Suppressor macrophage (primary cell): ENCODE measurements at regions not wholly inside any gene's neighbourhood (a gene's known extent, or its start where the extent isn't known, plus 50 kb on each side); places are given as distances from the start of the nearest gene placed in this dataset.
"Not testable (repeated sequence)": the region's sequence is repeated elsewhere in the genome, so short reads cannot be mapped to it uniquely, and the experiment has no call there.

Experiments used
- DNase-seq, 4 experiments: peaks; one replicate each; pipeline ENCODE4 v3.0.0-alpha.2; 2020 to 2022

- DNase-seq, result no peak
These were observed 74.9 kb downstream of the ANKEF1 start for GRCh38 chr20:10109641-10110040.

DNA sequence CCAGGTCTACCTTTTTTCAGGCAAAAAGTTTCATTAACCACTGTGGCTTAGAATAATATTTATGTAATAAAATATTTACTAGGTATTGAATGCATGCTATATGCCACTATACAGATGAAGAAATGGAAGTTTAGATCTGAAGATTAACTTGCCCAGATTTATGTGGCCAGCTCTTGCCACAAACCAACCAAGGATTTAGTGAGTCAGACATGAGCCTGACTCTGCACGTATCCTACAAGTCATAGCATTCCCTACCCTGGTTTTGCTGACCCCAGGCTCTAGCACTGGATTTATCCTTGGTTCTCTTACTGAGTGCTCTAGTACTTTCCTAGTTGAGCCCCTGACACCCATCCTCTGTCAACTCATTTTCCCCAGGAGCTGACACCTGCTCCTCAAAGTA is 75.4 kb downstream of the ANKEF1 start:
- no peak for DNase-seq

DNA sequence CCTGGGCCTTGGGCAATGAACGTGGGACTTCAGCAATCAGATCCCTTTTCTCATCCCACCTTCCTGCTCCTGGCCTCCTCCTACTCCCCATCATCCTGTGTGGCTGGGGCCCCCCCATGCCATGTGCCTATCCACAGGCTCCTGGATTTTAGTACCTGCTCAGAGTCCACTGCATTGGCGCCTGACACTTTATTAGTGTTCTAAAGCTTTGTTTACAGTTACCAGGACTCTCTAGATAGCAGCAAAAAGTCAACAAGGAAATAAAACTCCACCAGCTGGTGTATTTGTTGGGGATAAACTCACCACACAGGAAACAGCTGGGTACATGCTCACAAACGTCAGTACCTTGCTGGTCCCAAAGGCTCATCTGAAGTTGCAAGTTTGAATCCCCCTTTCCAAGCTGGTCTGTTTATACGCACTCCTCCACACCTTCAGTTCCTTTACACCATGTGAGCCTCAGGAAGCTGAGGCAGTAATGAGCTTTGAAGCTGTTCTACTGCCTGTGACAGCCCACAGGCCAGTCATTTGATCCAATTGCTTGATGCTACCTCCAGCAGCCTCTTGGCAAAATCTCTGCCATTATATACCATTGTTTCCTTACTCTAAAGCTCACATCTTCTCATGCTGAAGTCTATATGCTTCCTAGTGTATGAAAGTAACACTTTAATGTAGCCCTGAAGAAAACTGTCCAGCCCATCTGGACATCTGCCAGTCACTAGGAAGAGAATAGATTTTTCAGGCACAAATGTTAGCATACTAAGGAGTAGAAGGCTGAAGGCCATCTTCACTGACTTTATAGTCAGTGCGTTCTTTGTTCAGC is 76.6 kb downstream of the ANKEF1 start:
- DNase-seq, result no peak

GRCh38 chr20:10111959-10112250 is 77.1 kb downstream of the ANKEF1 start:
- no peak for DNase-seq

- DNase-seq, result peak in 2 of 4 experiments; percentile 8 to 36
These were observed 79.0 kb downstream of the ANKEF1 start for GRCh38 chr20:10113746-10114145.

DNA sequence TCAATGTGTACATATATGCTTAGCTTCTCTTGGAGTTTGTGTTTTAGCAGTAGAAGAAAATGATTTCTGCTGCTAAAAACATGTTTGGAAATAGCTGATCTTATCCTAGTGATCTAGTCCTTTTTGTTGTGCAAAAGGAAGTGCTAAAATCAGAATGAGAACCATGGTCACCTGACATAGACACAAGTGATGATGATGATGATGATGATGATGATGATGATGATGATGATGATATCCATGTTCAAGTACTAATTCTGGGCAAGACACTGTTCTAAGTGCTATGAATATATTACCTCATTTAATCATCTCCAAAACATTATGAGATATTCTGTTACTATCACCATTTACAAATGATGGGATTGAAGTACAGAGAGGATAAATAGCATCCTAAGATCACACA is 79.8 kb downstream of the ANKEF1 start:
- no peak for DNase-seq

DNA sequence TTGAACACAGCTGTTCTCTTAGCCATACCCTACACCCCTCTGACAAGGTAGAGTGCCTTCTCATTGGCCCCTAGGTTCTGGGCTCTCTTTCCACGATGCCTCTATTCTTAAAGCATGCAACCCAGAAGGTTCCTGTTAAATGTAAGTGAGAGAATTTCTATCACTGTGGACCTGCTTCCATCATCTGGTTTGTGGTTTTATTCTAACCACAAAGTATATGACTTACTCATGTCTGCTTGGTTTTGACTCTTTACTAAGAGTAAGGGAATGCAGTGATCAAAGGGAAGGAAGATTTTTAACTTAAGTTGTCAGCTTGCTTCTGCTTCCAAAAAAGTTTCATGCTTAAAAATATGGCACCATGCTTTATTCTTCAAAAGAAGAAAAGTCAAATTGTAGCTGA is 80.2 kb downstream of the ANKEF1 start:
- DNase-seq, result no peak

DNA sequence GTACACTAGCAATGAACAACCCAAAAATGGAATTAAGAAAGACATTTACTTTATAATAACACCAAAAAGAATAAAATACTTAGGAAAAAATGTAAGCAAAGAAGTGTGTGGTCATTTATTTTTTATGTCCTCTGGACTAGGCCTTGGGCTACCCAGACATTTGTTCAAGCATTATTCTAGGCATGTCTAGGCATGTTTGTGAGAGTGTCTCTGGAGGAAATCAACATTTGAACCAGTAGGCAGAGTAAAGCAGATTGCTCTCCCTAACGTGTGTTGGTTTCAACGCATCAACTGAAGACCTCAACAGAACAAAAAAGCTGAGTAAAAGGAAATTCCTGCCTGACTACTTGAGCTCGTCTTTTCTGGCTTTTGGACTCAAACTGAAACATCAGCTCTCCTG is 84.5 kb downstream of the ANKEF1 start:
- DNase-seq, result no peak

- not testable (repeated sequence) for DNase-seq
These were observed 90.1 kb downstream of the ANKEF1 start for GRCh38 chr20:10124883-10125282.

DNA sequence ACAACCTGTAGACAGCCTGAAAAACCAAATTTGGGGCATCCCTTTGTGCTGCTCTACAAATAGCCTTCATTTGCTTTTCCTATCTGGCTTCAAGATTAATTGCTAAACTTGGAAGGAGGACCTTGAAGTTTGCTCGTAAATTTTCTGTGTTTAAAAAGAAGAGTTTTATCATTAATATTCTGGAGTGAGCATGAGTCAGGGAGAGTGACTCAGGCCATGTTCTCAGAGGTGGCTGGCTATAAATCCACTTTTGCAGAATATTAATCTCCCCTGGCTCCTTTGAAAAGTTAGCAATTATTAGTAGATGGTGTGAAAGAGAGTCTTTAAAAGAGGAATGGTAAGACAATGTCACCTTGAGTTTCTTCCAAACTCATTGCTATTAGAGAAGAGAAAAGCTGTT is 91.0 kb downstream of the ANKEF1 start:
- no peak for DNase-seq

GRCh38 chr20:10129749-10130148 is 88.9 kb upstream of the SNAP25 start:
- DNase-seq, result no peak

- no peak for DNase-seq
These were observed 86.8 kb upstream of the SNAP25 start for GRCh38 chr20:10131732-10132345.

DNA sequence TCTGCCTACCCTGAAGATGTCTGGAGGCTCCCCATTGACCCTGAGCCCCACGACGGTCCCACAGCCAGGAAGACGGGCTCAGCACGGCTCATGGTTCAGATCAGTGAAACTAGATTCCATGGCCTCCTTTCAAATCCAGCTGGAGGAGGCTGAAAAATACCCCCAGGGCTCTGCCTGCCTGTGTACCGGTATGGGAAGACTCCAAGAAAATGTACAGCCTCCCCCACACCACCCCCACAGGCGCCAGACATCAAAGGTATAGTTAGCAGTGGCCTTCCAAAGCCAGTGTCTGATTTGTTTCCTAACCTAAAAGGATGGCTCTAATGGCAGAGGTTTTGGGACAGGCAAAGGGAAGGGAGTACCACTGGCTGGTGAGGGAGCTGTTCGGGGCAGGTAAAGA is 86.2 kb upstream of the SNAP25 start:
- no peak for DNase-seq

DNA sequence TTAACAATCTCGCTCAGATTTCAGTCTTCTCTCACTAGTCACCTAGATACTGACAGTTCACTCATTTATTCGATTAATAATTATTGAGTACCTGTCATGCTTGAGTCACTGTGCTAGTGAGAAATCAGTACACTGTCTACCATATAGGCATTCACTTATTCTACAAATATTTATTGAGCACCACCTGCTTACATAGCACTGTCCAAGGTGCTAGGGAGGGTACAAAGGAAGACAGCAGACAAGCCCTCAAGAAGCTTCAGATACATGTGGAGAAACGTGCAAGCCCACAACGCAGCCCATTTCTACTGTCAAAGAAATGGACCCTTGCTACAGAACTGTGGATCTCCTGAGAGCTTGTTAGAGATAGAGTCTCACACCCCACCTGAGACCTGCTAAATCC is 85.1 kb upstream of the SNAP25 start:
- no peak for DNase-seq

GRCh38 chr20:10134176-10134575 is 84.5 kb upstream of the SNAP25 start:
- no peak for DNase-seq

GRCh38 chr20:10135438-10135837 is 83.2 kb upstream of the SNAP25 start:
- DNase-seq, result no peak

DNA sequence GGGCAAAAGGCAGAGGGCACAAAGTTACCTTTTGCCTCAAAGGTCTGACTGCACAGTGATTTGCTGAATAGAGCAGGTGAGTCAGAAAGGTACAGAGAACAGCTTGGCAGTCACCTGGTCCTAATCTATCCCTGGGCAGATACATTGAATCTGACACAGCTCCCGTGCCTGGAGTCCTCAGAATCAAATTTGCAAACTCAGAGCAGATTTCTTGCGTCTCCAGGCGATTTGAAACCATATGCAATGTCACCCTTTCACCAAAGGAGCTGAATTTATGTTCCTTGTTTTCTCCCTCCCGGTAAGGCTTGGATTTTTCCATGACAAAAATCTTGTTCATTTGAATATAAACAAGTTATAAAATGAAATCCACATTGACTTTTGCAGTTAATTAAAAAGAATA is 81.6 kb upstream of the SNAP25 start:
- no peak for DNase-seq

DNA sequence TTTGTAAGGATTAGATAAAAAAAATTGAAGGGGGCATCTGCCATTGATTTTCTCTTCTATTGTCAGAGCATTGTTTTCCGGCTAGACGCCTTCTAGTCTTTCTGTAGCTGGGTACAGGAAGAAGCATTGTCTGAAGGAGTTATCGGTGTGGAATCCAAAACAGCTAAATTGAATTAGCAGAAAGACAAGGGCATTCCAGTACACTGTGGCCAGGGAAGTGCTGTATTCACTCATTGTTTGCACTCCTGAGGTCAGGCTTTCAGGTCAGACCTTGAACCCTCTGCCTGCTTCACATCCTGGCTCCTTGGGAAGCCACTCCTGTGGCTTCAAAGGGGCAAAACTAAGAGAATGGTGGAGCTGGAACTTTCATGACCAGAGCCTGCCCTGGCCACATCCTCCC is 81.1 kb upstream of the SNAP25 start:
- DNase-seq, result no peak

GRCh38 chr20:10157549-10157948 is 61.1 kb upstream of the SNAP25 start:
- no peak for DNase-seq

DNA sequence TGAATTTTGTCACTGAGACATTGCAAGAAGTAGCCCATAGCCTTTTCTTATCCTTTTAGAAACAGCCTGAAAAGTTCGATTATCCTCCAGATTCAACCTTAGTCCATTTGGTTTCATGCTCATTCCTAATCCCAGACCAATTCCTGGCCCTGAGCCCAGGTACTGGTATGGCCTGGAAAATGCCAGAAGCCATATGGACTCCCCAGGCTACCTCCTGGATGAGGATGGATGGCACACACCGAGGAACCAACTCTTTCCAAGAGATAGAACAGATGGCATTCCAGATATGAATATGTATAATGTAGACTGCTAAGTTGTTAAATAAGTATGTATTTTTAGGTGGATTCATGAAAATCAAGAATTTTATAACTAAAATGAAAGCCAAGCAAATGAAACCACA is 51.6 kb upstream of the SNAP25 start:
- no peak for DNase-seq

- no peak for DNase-seq
These were observed 51.0 kb upstream of the SNAP25 start for GRCh38 chr20:10167594-10167993.
